ENCODE measurements at regions not wholly inside any gene's neighbourhood (a gene's known extent, or its start where the extent isn't known, plus 50 kb on each side); places are given as distances from the start of the nearest gene placed in this dataset.

DNA sequence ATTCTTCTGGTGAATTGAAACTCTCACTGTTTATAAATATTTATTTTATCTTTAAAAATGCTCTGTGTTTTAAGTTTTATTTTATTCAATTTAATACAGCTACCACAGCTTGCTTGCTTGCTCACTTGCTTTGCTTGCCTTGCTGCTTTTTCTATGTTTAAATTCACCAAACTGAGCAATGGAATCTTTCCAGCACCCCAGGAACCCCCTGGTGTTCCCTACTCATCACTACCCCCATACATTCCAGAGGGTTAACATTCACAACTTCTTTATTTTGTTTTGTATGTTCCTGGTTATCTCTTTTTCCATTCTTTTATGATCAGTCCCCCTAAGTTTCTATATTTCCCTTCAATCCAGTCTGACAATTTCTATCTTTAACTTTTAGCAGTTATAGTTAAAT, 166.5 kb upstream of the COL1A2 start:
- peak; percentile 25 for DNase-seq (ENCODE audit: low read depth, low spot score)

DNA sequence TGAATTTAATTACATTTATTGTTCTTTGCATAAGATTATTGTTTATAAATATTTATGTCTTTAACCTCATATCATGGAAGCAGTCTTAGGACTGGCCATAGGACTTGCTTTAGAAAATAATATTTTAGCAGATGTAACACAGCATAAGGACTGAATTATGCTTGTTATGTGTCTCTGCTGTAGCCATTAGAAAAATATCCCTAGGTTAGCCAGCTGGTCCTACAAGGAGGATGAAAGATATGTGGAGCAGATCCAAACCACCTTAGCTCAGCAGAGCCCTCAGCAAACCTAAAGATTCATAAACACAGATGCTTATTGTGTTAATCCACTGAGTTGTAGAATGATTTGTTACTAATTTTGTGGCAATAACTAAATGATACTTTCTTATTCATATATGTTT, 166.0 kb upstream of the COL1A2 start:
- DNase-seq (ENCODE audit: low read depth, low spot score) = no peak

DNA sequence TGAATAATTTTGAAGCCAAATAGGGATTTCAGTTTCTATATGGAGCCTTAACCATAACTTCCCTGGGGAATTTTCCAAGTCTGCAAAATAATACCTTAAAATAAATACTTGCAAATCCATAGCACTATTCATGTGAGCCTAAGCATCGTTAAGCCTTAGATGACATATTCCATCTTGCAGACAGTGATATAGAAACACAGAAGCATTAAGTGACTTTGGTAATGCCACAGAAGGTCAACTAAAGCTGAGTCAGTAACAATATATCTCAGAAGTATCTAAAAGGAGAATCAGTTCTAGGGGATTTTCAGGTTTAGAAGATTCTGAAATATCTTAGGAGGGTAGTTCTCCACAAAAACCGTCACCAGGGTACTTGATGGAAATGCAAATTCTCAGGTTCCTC, 163.4 kb upstream of the COL1A2 start:
- DNase-seq (ENCODE audit: low read depth, low spot score) = no peak

DNA sequence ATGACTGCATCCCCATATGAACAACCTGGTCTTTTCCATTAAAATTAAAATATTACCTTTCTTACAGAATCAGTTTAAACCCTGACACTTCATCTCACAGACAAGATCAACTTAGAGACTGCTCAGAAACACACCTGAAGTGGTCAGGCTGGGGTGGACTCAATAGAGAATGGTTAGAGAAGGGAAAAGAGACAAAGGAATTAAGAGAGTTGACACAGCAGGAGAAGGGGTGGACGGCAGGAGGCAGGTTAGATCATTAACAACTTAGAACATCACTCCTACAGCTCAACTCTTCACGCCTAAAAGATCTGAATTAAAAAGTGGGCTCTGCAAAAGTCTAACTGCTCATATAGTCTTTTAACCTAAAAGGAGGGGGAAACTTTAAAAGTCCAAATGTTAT, 157.7 kb upstream of the COL1A2 start:
- DNase-seq (ENCODE audit: low read depth, low spot score) = no peak

DNA sequence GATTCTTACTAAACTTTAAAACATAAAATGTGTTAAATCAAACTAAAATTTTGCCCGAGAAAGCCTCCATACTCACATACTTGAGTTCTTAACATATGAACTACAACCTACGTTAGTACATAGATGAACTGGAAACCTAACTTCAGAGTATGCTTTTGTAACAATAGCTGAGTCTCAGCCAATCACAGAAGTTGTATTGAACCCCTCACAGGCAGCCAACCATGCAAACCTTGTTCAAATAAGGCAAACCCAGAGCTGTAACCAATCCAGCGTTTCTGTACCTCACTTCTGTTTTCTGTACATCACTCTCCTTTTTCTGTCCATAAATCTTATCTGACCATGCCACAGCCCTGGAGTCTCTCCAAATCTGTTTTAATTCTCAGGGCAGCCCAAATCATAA, 157.3 kb upstream of the COL1A2 start:
- no peak for DNase-seq (ENCODE audit: low read depth, low spot score)

DNA sequence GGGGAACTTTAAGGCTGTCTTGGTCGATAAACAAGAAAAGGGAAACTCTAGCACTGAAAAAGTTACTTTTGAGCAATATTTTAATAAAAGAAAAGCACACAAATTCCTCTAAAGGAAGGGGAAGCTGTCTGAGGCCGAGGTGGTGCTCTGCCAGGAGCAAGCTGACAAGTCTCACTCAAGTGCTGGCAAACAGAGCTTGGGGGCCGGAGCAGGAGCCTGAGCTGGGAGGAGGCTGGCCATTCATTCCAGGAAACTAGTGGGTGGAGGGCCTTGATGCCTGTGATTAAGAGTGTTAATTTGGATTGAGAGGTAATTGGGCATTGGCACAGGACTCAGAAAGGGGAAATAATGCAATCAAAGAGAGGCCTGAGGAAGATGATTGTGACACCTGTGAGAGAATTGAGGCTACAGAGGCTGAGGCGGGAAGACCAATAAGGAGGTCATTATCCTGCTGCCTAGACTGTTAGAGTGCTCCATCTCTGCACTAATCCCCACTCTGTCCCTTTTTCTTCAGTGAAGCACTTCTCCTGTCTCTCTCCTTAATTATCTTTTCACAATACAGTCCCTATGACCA, 154.9 kb upstream of the COL1A2 start:
- no peak for DNase-seq (ENCODE audit: low read depth, low spot score)

DNA sequence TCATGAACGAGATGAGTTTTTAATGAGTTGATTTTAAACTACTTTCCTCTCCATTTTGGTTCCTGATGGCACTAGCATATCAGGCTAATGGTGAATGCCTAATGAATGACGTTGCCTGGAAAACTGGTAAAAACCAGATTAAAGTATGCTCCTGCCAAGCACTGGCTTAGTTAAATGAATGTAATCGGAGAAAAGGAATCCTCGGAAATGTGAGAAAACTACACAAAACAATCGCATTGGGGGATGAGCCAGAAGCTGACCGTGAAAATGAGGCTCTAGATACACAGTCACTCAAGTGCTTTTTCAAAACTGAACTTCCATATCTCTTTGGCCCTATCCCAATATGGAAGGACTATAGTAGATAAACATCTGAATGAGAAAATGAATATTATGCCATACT, 153.8 kb upstream of the COL1A2 start:
- DNase-seq (ENCODE audit: low read depth, low spot score) = no peak

DNA sequence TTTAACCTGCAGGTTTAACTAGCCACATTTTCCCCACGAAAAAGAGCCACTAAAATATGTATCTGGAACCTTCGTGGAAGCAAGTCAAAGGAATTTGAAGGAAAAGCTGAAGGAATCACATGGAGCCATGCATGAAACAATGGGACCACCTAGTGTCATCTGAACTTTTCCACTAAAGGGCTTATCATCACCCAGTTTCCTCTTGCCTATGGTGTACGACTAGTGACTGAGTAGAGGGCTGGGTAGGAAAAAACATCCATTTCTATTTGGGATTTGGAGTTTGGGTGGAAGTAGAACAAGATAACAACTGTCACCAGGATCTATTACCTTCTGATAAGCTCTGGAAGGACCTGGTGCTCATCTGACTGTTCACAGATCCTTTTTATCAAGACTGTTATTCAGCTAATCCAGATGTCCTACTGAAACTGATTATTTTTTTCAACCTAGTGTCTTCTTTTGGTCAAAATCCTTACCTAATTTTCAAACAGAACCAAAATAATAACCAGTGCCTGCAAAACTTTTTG, 153.2 kb upstream of the COL1A2 start:
- DNase-seq (ENCODE audit: low read depth, low spot score) = no peak

DNA sequence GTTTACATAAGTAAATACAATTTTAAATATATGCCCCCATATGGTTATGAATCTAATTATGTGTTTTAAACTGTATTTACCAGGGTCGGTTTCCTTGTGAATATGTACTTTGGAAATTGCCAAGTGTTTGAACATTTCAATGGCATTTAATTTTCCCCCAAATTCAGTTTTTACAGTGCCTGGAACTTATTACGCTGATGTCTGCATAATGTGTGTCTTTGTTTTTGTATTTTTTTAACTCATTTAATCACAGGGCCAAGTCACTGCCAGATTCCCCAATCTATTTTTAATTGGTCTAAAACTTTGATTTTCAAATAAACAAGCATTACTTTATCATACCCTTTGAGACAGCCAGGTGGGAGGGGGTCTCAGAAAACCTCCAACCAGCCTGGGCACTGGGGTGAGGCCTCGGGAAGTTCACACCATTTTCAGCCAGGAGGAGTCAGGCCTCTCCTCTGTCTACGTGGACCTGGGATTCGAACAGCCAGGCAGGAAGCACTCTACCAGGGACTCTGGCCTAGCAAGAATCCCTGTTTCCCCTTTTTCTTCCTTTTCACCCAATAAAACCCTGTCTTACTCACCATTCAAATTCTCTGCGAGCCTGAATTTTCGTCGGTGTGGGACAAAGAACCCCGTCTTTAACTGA, 151.5 kb upstream of the COL1A2 start:
- DNase-seq (ENCODE audit: low read depth, low spot score) = no peak

DNA sequence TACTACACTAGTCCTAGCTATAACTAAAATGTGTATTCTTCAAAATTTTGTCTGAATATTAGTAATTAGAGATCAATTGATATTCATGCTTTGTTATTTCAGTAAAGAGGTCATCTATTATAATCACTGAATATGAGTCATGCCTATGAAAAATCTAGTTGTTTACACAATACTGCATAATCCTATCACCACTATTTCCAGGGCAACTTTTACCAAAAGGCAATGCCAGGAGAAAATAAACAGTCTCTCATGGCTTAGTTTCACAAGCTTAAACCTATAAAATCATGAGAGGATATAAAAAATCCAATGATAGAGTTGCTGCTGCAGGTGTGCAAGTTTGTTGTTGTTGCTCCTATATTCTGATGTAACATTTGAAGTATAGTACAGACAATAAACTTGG, 149.9 kb upstream of the COL1A2 start:
- no peak for DNase-seq (ENCODE audit: low read depth, low spot score)

DNA sequence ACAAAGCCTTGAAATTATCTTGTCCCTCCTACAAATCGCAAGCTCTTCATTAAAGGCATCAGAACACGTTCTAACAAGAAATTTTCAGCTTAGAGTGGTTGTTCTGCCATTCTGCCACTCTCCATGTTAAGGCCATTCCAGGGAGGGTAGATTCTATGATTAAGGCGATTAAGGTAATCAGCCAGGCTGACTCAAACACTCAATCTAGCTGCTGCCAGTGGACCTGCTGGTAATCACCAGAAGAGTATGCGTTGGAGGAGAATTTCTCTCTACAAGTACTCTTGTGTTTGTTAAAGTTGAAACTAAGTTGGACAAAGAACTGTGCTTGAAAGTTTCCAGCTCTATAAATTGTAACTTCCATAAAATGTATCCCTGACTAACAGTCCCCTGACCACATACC, 149.2 kb upstream of the COL1A2 start:
- DNase-seq (ENCODE audit: low read depth, low spot score) = no peak

DNA sequence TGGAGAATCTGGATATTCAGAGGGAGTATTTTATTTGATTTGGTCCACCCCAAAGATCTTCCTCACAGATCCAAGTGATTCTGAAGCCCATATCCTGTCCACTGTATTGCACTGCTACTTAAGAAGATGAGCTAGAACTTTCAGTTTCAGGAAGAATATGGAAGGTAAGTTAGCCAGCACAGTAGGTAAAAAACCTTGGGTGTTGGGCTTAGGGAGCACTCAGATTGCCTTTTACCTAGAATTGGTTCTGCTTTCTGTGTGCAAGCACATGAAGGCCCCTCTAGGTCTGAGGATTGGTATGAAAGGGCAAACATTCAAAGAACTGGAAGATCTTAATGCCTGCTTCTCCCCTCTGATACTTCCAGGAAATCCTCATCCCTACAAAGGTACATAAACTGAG, 146.7 kb upstream of the COL1A2 start:
- no peak for DNase-seq (ENCODE audit: low read depth, low spot score)

DNA sequence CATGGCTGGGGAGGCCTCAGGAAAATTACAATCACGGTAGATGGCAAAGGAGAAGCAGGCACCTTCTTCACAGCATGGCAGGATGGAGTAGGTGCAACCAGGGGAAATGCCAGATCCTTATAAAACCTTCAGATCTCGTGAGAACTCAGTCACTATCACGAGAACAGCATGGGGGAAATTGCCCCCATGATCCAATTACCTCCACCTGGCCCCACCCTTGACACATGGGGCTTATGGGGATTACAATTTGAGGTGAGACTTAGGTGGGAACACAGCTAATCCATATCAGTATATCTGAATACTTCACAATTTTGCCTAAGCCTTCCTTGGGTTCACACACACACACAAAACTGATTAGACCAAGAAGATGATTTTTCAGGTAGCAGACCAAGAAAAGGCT, 145.1 kb upstream of the COL1A2 start:
- DNase-seq (ENCODE audit: low read depth, low spot score) = no peak

DNA sequence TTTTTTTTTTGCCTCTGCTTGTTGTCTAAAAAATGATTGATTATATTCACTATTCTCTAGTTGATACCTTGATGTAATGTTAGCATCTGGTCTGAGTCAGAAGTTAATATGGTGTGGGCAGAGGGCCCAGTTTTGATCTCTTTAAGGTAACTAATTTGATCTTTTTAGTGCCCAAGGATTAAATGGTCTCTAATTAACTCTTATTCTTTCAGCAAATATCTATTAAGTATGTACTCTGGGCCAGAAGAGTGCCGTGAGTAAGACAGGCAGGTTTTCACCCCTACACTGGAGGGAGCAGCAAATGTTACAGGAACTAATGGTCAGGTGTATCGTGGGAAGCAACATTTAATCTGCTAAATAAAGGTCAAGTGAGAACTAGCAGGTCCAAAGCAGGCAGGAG, 144.6 kb upstream of the COL1A2 start:
- no peak for DNase-seq (ENCODE audit: low read depth, low spot score)

DNA sequence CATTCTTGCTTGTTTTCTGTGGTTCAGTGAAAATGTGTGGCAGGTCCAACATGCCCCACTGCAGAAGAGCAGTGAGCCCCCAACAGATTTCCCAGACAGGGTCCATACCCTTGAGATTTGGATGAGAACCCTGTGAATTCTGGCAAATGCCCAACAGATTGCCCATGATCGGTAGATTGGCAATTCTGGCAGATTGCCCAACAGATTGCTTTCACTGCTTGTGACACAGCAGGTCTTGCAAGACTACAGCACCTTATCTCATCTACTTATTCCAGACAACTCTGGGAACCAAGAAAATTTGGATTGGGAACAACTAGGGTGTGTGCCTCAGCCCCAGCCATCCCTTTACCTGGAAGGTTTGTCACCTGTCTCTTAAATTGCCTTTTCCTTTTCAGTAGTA, 143.7 kb upstream of the COL1A2 start:
- no peak for DNase-seq (ENCODE audit: low read depth, low spot score)

DNA sequence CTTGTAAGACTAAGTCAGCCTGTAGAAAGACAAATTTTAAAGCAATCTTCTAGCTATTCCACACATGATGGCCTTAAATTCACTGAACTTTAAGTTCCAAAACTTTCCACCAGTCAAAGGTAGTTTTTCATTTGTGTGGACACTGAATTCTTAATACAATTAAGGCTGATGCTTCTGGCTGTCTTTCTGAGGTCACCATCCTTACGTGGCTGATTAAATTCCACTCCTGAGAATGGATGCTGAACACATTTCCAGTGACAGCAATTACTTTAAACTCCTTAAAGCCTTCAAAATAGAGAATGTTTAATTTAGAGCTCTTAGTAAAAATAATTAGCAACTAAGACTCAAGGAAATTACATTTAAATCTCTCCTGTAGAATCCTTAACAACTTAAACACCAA, 142.6 kb upstream of the COL1A2 start:
- DNase-seq (ENCODE audit: low read depth, low spot score) = no peak

DNA sequence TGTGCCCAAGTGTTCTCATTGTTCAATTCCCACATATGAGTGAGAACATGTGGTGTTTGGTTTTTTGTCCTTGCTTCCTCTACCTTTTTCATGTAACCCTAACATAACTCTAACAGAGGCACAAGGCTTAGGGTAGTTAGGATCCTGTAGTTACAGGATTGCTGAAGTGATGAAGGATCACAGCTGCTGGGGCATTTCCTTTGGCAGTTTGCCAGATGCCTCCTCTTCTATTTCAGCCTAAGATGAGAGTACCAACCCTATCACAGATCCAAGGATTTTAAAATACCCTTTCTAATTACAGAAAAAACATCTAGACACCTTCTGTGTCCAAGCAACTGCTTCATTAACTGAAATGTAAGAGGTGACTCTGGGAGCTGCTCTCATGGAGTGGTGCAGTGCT, 141.7 kb upstream of the COL1A2 start:
- no peak for DNase-seq (ENCODE audit: low read depth, low spot score)

DNA sequence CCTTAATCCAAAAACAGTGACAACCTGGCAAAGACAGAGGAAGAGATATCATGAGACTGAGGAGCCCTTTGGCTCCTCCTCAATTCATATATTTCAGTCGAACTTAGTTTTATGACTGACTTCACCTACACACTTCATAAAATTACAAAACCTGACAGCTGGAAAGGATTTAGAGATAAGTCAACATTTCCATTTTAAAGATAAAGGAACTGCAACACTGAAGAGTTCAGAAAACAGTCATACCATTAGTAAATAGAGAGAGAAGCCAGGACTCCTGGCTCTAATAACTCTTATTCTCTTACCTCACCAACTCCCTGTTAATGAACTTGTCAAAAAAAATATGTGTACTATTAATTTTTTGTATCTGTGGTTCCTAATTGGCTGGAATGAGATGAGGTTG, 141.0 kb upstream of the COL1A2 start:
- DNase-seq (ENCODE audit: low read depth, low spot score) = no peak

DNA sequence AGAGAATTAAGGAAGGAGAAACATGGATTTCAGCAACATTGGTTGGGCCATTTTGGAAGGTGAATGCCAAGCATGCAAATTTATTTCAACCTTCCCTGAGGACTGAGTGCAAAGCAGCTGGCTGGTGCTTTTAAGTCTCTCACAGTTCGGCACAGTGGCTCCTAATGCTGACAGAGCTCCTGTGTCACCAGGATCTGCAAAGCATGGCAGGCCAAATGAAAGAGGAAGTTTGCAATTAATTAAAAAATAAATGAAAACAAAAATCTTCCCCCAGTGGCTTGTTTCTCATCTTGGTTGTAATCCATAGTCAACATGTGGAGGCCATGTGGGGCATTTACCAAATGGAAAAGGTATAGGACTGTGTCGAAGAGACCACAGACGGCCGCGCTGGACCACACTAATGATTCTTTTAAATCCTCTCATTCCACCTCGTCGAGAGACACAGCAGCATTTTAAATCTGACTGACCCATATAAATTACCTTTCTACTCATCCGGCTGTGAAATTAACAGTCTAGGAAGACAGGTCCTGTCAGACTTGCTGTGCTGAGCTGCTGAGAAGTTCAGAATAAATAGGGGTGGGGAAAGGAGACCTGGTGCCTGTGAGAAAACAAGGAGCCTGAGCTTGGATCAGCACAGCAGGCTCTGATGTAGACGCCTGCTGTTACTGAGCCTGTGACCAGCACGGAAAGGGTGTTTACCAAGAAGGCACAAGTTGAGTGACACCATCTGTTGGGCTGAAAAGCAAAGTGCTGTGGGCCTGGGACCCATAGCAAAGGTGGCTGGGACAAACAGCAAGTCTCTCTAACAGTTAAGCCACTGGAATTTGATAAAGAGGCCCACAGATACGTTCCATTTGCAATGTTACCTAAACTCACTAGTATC, 136.0 kb upstream of the COL1A2 start:
- no peak for DNase-seq (ENCODE audit: low read depth, low spot score)

DNA sequence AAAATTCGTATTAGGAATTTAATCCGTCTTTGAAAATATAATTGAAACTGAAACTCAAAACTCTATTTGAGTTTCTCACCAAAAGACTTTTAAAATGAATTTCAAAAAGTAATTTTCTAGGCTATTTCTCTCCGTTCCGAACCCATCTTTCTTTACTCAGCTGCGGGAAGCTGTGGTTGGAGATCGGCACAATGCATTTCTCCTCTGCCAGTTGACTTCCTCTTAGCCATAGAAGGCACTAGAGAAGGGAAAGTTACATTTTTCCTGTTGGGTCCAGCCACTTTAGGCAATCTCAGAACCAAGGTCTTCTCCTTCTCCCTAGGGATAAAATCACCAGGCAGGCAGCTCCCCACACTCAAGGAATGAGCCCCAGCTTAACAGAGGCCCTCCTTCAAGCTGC, 133.6 kb upstream of the COL1A2 start:
- DNase-seq (ENCODE audit: low read depth, low spot score) = no peak

DNA sequence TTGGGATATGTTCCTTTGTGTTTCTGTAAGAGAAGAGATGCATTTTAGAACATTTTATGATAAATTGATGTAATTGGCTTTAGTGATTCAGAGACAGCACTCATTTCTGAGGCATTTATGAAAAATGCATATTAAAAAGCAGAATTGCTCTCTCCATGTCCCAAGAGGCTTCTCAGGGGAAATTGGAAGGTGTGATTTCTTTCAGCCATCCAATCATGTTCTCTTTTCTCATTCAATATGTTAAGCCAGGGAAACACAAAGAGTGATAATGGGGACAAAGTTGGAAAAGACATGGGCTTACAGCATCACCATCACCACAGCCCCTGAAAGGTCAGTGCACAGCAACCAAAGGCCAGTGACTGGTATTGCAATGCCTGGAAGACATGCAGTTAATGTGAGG, 129.9 kb upstream of the COL1A2 start:
- no peak for DNase-seq (ENCODE audit: low read depth, low spot score)

DNA sequence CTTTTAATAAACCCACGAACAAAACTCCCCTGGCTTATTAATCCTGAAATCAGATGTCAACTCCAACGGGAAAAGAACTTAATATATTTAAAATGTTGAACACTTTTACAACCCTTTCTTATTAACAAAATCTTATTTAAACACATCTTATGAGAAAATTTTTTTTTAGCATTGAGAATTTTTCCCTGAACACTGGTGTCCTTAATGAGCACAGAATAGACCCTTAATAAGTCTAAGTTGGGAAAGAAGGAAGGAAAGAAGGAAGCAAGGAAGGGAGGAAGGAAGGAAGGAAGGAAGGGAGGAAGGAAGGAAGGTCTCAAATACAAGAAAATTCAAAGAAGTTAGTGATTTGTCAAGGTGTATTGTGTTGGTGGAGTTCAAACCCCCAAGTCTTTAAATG, 129.2 kb upstream of the COL1A2 start:
- no peak for DNase-seq (ENCODE audit: low read depth, low spot score)

DNA sequence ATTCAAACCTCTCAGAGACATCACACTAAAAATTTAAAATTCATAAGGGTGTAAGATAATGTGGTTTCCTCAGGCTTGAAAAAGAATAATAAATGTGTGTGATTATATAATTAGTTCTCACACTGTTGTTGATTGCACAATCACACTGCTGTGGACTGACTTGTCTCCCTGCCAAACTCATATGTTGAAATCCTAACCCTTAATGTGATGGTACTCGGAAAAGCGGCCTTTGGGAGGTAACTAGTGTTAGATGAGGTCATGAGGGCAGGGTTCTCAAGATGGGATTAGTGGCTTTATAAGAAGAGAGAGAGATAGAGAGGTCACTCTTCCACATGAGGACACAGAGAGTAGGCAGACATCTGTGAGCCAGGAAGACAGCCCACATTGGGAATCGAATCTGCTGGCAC, 128.5 kb upstream of the COL1A2 start:
- DNase-seq (ENCODE audit: low read depth, low spot score) = no peak

Measured in iPS DF 19.7 (cell line).